Activated T-helper 2 cell treated with anti-CD3 and anti-CD28 coated beads, Interferon-gamma antibody, Interleukin-2, Interleukin-4, amounts not matched to agents 10 μg/mL and 5 μg/mL and 100 μg/mL, durations not matched to agents 14 hours and 24 hours and 36 hours (primary cell): ENCODE measurements at regions not wholly inside any gene's neighbourhood (a gene's known extent, or its start where the extent isn't known, plus 50 kb on each side); places are given as distances from the start of the nearest gene placed in this dataset.

Source experiments
- DNase-seq: peaks from one replicate; pipeline ENCODE4 v3.0.0; 2021; ENCODE audit warnings: low spot score
- H3K27ac Mint-ChIP-seq: one replicate; pipeline ENCODE4 v1.8.0; 2021; ENCODE audit warnings: mixed read lengths
- H3K27me3 Mint-ChIP-seq: one replicate; pipeline ENCODE4 v1.8.0; 2021; ENCODE audit warnings: low read depth, mixed read lengths
- H3K36me3 Mint-ChIP-seq: one replicate; pipeline ENCODE4 v1.8.0; 2021; ENCODE audit warnings: low read depth, mixed read lengths
- H3K4me1 Mint-ChIP-seq: one replicate; pipeline ENCODE4 v1.8.0; 2021; ENCODE audit warnings: low read depth, mixed read lengths
- H3K4me3 Mint-ChIP-seq: one replicate; pipeline ENCODE4 v1.8.0; 2021; ENCODE audit warnings: low read depth, mild to moderate bottlenecking, moderate library complexity, mixed read lengths
- H3K9me3 Mint-ChIP-seq: one replicate; pipeline ENCODE4 v1.8.0; 2021; ENCODE audit warnings: mixed read lengths
- intact Hi-C: fragments of 100-400 bp; cut with micrococcal nuclease; formaldehyde crosslinking; loops from one replicate; pipeline ENCODE4 v1.15.1; 2023

DNA sequence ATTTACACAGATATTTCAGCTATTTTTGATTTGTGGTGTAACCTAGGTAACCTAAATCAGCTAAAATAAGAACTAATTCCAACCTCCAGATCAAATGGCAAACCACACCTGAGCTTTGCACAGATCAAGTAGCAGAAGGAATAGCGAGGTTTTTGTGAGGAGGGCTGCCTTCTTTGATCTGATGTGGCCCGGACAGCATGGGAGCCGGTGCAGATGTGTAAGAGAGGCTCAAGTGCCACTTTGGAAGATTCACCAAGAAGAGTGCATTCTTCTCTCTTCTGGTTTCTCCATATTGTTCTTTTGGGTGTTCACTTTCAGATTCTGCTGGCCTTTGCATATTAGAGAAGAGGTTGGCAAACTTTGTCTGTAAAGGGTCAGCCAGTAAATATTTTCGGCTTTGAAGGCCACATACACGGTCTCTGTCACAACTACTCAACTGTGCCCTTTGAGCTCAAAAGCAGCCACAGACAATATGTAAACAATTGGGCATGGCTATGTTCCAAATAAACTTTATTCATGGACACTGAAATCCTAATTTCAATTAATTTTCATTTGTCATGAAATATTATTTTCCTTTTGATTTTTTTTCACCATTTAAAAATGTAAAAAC is 78.9 kb upstream of the FAM9C start:
- Mint-ChIP-seq H3K4me1 (peaks cover 38% of the 10 kb centered on the region), H3K27ac (peak overlapping the region; percentile 82), H3K27me3 (no peaks in the 10 kb centered on the region), H3K36me3 (peaks cover 6% of the 10 kb centered on the region), H3K9me3 (no peaks in the 10 kb centered on the region), H3K4me3 (peak overlapping the region; percentile 13)
- intact Hi-C loops = loop anchor here (5.0 kb wide), 1 partner anchor 44 kb away; no protein-coding TSS in a partner anchor
- DNase-seq = no peak

- Mint-ChIP-seq H3K4me3 (no peak overlapping the region), H3K4me1 (peaks cover 24% of the 10 kb centered on the region), H3K9me3 (peaks cover 10% of the 10 kb centered on the region), H3K27ac (no peak overlapping the region), H3K36me3 (peaks cover 6% of the 10 kb centered on the region), H3K27me3 (no peaks in the 10 kb centered on the region)
- DNase-seq = no peak
- intact Hi-C loops = loop anchor here (5.0 kb wide), 1 partner anchor 46 kb away; no protein-coding TSS in a partner anchor
These were observed 76.7 kb upstream of the FAM9C start for GRCh38 chrX:13121020-13121555.

- H3K4me1 Mint-ChIP-seq = peaks cover 17% of the 10 kb centered on the region
- no peak for DNase-seq
- H3K27me3 Mint-ChIP-seq = no peaks in the 10 kb centered on the region
- H3K4me3 Mint-ChIP-seq = no peak overlapping the region
- intact Hi-C loops = loop anchor here (5.0 kb wide), 1 partner anchor 47 kb away; no protein-coding TSS in a partner anchor
- H3K36me3 Mint-ChIP-seq = peaks cover 6% of the 10 kb centered on the region
- peaks cover 10% of the 10 kb centered on the region for H3K9me3 Mint-ChIP-seq
- no peak overlapping the region for H3K27ac Mint-ChIP-seq
These were observed 75.6 kb upstream of the FAM9C start for GRCh38 chrX:13120017-13120416.

DNA sequence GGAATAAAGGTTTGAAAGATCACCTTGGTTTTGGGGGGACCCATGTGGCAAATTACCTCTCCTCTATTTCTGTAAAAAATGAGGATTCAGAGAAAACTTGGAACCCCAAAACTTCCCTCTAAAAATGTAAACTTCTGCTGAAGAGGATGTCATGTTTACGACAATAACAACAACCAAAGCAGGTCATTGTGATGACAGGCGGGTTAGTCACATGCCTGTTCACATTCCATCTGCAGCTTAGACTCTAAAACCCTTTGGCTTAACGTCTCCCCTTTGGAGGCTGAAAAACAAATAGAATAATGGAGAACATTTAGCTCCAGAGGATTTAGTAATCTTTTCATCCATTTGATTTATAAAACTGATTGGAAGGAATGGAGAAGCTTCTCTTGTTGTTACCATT is 75.0 kb upstream of the FAM9C start:
- H3K4me1 Mint-ChIP-seq = peaks cover 13% of the 10 kb centered on the region
- peaks cover 6% of the 10 kb centered on the region for H3K36me3 Mint-ChIP-seq
- intact Hi-C loops = no loop called here
- no peak for DNase-seq
- no peak overlapping the region for H3K27ac Mint-ChIP-seq
- no peak overlapping the region for H3K4me3 Mint-ChIP-seq
- H3K9me3 Mint-ChIP-seq = peaks cover 10% of the 10 kb centered on the region
- H3K27me3 Mint-ChIP-seq = no peaks in the 10 kb centered on the region

- Mint-ChIP-seq H3K36me3 (peaks cover 2% of the 10 kb centered on the region), H3K4me3 (no peak overlapping the region), H3K9me3 (peaks cover 10% of the 10 kb centered on the region), H3K4me1 (peaks cover 9% of the 10 kb centered on the region), H3K27ac (no peak overlapping the region), H3K27me3 (no peaks in the 10 kb centered on the region)
- DNase-seq = no peak
- intact Hi-C loops = no loop called here
These were observed 70.9 kb upstream of the FAM9C start for GRCh38 chrX:13115146-13115855.

DNA sequence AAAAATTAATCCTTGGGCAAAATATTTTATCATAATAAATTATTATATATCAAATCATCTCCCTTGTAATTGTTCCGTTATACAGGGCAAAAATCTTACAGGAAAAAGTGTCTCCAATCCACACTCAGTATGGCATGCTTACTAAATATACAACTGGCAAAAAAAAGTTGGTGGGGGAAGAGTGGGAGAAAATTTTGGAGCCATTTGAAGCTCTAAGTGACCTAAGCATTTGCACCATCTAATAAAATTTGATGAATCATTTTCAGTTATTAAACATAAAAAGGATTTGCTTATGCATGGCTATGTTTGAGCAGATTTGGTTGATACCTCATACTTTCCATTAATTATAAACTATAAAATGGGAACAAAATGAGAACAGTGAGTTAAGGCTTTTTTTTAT is 68.1 kb upstream of the FAM9C start:
- Mint-ChIP-seq H3K27ac (no peak overlapping the region), H3K9me3 (peaks cover 9% of the 10 kb centered on the region), H3K27me3 (no peaks in the 10 kb centered on the region), H3K4me3 (no peak overlapping the region), H3K36me3 (peaks cover 2% of the 10 kb centered on the region), H3K4me1 (peaks cover 13% of the 10 kb centered on the region)
- DNase-seq = no peak
- intact Hi-C loops = no loop called here

DNA sequence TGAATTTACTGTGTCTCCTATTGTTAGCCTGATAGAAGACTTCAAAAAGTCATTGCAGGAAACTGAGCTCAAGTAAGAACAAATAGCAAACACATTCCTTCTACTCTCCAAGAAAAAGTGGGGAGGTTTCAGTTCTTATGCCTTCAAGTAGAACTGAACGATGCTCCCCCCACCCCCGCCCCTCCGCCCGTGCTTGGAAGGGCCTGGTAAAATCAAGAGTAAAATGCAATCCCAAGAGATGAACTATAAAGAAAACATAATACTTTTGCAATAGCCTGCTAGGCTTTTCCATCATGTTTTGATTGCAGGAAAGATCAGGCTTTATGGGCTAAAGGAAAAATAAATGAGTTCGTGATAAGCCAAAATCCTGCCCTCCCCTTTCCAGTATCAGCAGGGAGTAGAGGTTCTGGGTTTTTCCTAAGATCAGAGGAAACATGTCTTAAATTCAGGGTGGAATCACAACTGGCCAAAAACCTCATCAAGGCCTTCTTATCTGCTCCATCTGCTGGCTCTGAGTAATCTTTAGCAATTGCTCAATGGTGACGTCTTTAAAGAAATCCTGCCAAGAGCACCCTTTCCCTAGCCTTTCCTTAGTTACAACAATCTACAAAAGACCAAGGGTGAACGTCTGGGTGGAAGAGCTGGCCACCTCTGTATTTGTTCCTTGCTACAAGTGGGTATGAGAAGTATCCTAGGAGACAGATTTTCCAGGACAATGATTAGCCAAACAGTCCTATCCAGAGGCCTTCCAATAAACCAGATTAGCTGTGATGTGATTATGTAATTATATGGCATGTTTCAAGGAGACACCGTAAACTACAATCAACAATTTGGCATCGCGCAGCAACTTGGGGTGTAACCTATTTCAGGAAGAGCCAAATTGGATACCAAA is 66.3 kb upstream of the FAM9C start:
- Mint-ChIP-seq H3K9me3 (no peaks in the 10 kb centered on the region), H3K27ac (no peak overlapping the region), H3K4me1 (peaks cover 13% of the 10 kb centered on the region), H3K4me3 (no peak overlapping the region), H3K36me3 (peaks cover 2% of the 10 kb centered on the region), H3K27me3 (no peaks in the 10 kb centered on the region)
- no peak for DNase-seq
- intact Hi-C loops = no loop called here

DNA sequence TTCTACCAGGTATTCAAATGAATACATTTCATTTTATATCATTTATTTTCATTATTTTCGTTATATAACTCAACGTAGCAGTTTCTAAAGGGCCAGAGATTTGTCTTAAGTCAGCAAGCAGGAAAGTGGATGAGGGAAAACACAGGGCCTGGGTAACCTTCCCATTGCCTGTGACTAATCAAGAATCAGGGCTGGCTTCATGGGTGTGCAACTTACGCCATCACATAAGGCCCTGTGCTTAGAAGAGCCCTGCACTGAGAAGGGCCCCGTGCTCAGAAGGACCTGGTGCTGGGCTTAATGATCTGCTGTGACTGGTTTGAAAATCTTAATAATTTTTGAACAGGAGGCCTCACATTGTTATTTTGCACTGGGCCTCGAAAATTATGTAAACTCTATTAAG is 65.4 kb upstream of the FAM9C start:
- intact Hi-C loops = no loop called here
- DNase-seq = no peak
- peaks cover 2% of the 10 kb centered on the region for H3K36me3 Mint-ChIP-seq
- peaks cover 13% of the 10 kb centered on the region for H3K4me1 Mint-ChIP-seq
- no peak overlapping the region for H3K27ac Mint-ChIP-seq
- H3K27me3 Mint-ChIP-seq = no peaks in the 10 kb centered on the region
- H3K9me3 Mint-ChIP-seq = no peaks in the 10 kb centered on the region
- H3K4me3 Mint-ChIP-seq = no peak overlapping the region

- H3K9me3 Mint-ChIP-seq = no peaks in the 10 kb centered on the region
- DNase-seq = no peak
- H3K27ac Mint-ChIP-seq = no peak overlapping the region
- no peaks in the 10 kb centered on the region for H3K36me3 Mint-ChIP-seq
- H3K27me3 Mint-ChIP-seq = no peaks in the 10 kb centered on the region
- no peak overlapping the region for H3K4me3 Mint-ChIP-seq
- intact Hi-C loops = no loop called here
- H3K4me1 Mint-ChIP-seq = peaks cover 38% of the 10 kb centered on the region
These were observed 59.5 kb upstream of the FAM9C start for GRCh38 chrX:13103914-13104274.

DNA sequence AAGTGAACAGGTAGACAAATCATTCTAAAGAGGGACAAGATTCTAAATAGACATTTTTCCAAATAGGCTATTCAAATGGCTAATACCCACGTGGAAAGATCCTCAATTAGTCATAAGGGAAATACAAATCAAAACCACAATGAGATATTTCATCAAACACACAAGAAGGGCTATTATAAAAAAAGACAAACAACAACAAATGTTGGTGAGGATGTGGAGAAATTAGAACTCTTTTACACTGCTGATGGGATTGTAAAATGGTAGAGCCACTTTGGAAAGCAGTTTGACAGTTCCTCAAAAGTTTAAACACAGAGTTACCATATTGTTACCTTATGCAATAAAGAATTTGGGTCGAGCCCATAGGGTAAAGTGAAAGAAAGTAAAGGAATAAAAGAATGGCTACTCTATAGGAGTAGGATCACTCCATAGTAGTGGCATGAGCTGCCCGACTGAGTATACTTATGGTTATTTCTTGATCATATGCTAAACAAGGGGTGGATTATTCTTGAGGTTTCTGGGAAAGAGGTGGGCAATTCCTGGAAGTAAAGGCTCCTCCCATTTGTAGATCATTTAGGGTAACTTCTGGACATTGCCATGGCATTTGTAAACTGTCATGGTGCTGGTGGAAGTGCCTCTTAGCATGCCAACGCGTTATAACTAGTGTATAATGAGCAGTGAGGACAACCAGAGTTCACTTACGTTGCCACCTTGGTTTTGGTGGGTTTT is 58.9 kb upstream of the FAM9C start:
- Mint-ChIP-seq H3K36me3 (no peaks in the 10 kb centered on the region), H3K27ac (no peak overlapping the region), H3K9me3 (no peaks in the 10 kb centered on the region), H3K27me3 (no peaks in the 10 kb centered on the region), H3K4me1 (peaks cover 37% of the 10 kb centered on the region), H3K4me3 (no peak overlapping the region)
- DNase-seq = no peak
- intact Hi-C loops = no loop called here

DNA sequence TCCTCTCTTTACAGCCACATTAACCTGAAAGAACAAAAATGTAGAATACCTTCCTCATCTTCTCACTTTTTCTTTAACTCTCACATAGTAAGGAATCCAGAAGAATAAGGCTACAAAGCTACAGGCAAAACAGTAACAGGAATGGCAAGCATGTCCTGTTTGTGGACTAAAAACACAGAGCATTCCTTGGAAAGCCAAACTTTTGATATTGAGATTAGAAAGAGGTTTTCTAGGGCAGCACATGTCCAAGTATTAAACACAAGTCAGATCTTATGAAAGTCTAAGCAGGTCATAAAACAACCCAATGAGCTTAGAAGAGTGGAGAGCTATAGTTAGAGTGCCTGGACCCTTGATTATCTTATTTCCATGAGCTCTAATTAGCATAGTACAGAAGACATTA is 58.2 kb upstream of the FAM9C start:
- intact Hi-C loops = no loop called here
- H3K9me3 Mint-ChIP-seq = no peaks in the 10 kb centered on the region
- no peak for DNase-seq
- H3K27ac Mint-ChIP-seq = no peak overlapping the region
- H3K4me3 Mint-ChIP-seq = no peak overlapping the region
- no peaks in the 10 kb centered on the region for H3K36me3 Mint-ChIP-seq
- H3K4me1 Mint-ChIP-seq = peaks cover 37% of the 10 kb centered on the region
- H3K27me3 Mint-ChIP-seq = no peaks in the 10 kb centered on the region

GRCh38 chrX:13101441-13102139 is 57.2 kb upstream of the FAM9C start:
- Mint-ChIP-seq H3K4me3 (no peak overlapping the region), H3K4me1 (peaks cover 40% of the 10 kb centered on the region), H3K9me3 (no peaks in the 10 kb centered on the region), H3K27me3 (no peaks in the 10 kb centered on the region), H3K36me3 (no peaks in the 10 kb centered on the region), H3K27ac (peak overlapping the region; percentile 21)
- intact Hi-C loops = no loop called here
- DNase-seq = peak; percentile 47
